K562 (cell line): ENCODE measurements at regions not wholly inside any gene's neighbourhood (a gene's known extent, or its start where the extent isn't known, plus 50 kb on each side); places are given as distances from the start of the nearest gene placed in this dataset.

Experiments
- ATF3 ChIP-seq, 2 experiments: fragments of 450-650 bp in 1 of 2; sonication (generic) in 1 of 2; formaldehyde crosslinking in 1 of 2; IDR thresholded peaks in 1 of 2; conservative IDR thresholded peaks in 1 of 2; 2 replicates each; pipeline versions ENCODE4 v1.6.1 to v1.8.1; 2016 to 2023; ENCODE audit warnings: mild to moderate bottlenecking in 2 of 2, moderate library complexity in 2 of 2, inconsistent platforms in 1 of 2, missing genetic modification reagents in 1 of 2
- ELK3 ChIP-seq: fragments of 450-650 bp; formaldehyde crosslinking; IDR thresholded peaks from 2 replicates; pipeline ENCODE4 v1.4.0; 2020; ENCODE audit warnings: mild to moderate bottlenecking
- EP400 ChIP-seq: fragments of 450-650 bp; IDR thresholded peaks from 2 replicates; pipeline ENCODE4 v1.6.1; 2017; ENCODE audit warnings: antibody characterized with exemption, mild to moderate bottlenecking, moderate library complexity
- FOXK1 ChIP-seq: sonication (generic); formaldehyde crosslinking; IDR thresholded peaks from 2 replicates; pipeline ENCODE4 v1.8.0; 2022; ENCODE audit warnings: missing genetic modification reagents, mild to moderate bottlenecking, borderline replicate concordance
- FOXM1 ChIP-seq, 2 experiments: fragments of 450-650 bp in 1 of 2; sonication (generic) in 1 of 2; formaldehyde crosslinking in 1 of 2; IDR thresholded peaks; 2 replicates each; pipeline versions ENCODE4 v1.6.1 to v1.9.0; 2017 to 2022; ENCODE audit warnings: low read depth in 2 of 2, mild to moderate bottlenecking in 2 of 2, missing genetic modification reagents in 1 of 2, moderate library complexity in 1 of 2
- GABPB1 ChIP-seq: sonication (generic); formaldehyde crosslinking; IDR thresholded peaks from 2 replicates; pipeline ENCODE4 v1.8.0; 2022; ENCODE audit warnings: mild to moderate bottlenecking, missing genetic modification reagents
- HNRNPUL1 ChIP-seq: fragments of 200-400 bp; formaldehyde crosslinking; IDR thresholded peaks from 2 replicates; pipeline ENCODE4 v1.6.1; 2017; ENCODE audit warnings: low read length
- MLX ChIP-seq, 2 experiments: fragments of 450-650 bp in 1 of 2; sonication (generic) in 1 of 2; formaldehyde crosslinking; conservative IDR thresholded peaks; 2 replicates each; pipeline versions ENCODE4 v1.4.0 to v1.8.1; 2020 to 2022; ENCODE audit warnings: mild to moderate bottlenecking in 1 of 2, missing genetic modification reagents in 1 of 2
- NR2F6 ChIP-seq: fragments of 450-650 bp; formaldehyde crosslinking; IDR thresholded peaks from 2 replicates; pipeline ENCODE4 v1.4.0; 2020; ENCODE audit warnings: mild to moderate bottlenecking
- PATZ1 ChIP-seq: fragments of 250-450 bp; sonication (Bioruptor Pico); IDR thresholded peaks from 2 replicates; pipeline ENCODE4 v1.5.0; 2020; ENCODE audit warnings: mild to moderate bottlenecking, borderline replicate concordance
- PHTF2 ChIP-seq: fragments of 250-450 bp; sonication (Bioruptor Pico); IDR thresholded peaks from 2 replicates; pipeline ENCODE4 v1.5.0; 2021; ENCODE audit warnings: mild to moderate bottlenecking
- PPARD ChIP-seq: fragments of 250-450 bp; sonication (Bioruptor Pico); IDR thresholded peaks from 2 replicates; pipeline ENCODE4 v1.8.0; 2022; ENCODE audit warnings: inconsistent platforms, mild to moderate bottlenecking, moderate library complexity
- PRPF4 ChIP-seq: fragments of 200-400 bp; formaldehyde crosslinking; IDR thresholded peaks from one replicate; pipeline ENCODE4 v1.6.1; 2017; ENCODE audit warnings: low read length, low read depth, mild to moderate bottlenecking; ENCODE audit not compliant: insufficient read depth, poor library complexity, severe bottlenecking
- PTTG1 ChIP-seq: fragments of 450-650 bp; IDR thresholded peaks from 2 replicates; pipeline ENCODE4 v1.6.1; 2016; ENCODE audit warnings: low read depth, mild to moderate bottlenecking, missing genetic modification characterization, missing compliant biosample characterization
- SRSF3 ChIP-seq: fragments of 200-400 bp; formaldehyde crosslinking; IDR thresholded peaks from 2 replicates; pipeline ENCODE4 v1.6.1; 2016; ENCODE audit warnings: mild to moderate bottlenecking, low read length, moderate library complexity; ENCODE audit not compliant: insufficient read depth
- SRSF9 ChIP-seq: fragments of 200-400 bp; formaldehyde crosslinking; IDR thresholded peaks from 2 replicates; pipeline ENCODE4 v1.6.1; 2017; ENCODE audit warnings: low read depth, low read length, borderline replicate concordance
- SUPT5H ChIP-seq: fragments of 450-650 bp; IDR thresholded peaks from 2 replicates; pipeline ENCODE4 v1.6.1; 2016
- TAF7 ChIP-seq: fragments of 450-650 bp; IDR thresholded peaks from 2 replicates; pipeline ENCODE4 v1.6.1; 2016; ENCODE audit warnings: missing genetic modification characterization, missing compliant biosample characterization
- ZNF280B ChIP-seq: fragments of 250-450 bp; sonication (Bioruptor Pico); IDR thresholded peaks from 2 replicates; pipeline ENCODE4 v1.5.1; 2021; ENCODE audit warnings: mild to moderate bottlenecking

GRCh38 chr1:8169364-8170058, 143.4 kb upstream of the ERRFI1 start (continued):
- TF ChIP-seq ZNF280B (CRISPR knock-in tag) (no peak), MLX (CRISPR knock-in tag; conservative IDR thresholded peaks at IDR 0.05) (no peak), PATZ1 (CRISPR knock-in tag) (0 out of 2 replicates have a peak, but pooled peaks have one; percentile 33), HNRNPUL1 (no peak), FOXK1 (CRISPR knock-in tag) (no peak), GABPB1 (no peak), PHTF2 (CRISPR knock-in tag) (no peak), FOXM1 (IDR thresholded peaks at IDR 0.05; ENCODE audit: low read depth) (no peak), FOXM1 (CRISPR knock-in tag; IDR thresholded peaks at IDR 0.05; ENCODE audit: low read depth) (no peak), PPARD (CRISPR knock-in tag) (no peak), SRSF3 (no peak), PTTG1 (tag) (no peak), NR2F6 (no peak), ELK3 (CRISPR knock-in tag) (no peak), SRSF9 (no peak), ATF3 (IDR thresholded peaks at IDR 0.05) (0 out of 2 replicates have a peak, but pooled peaks have one; percentile 9), ATF3 (CRISPR knock-in tag; conservative IDR thresholded peaks at IDR 0.05) (no peak), EP400 (no peak), TAF7 (tag) (no peak), PRPF4 (no peak), SUPT5H (no peak)
